Breast epithelium (tissue), 3 donors: ENCODE measurements at regions not wholly inside any gene's neighbourhood (a gene's known extent, or its start where the extent isn't known, plus 50 kb on each side); places are given as distances from the start of the nearest gene placed in this dataset.

Experiments used
- CTCF ChIP-seq, 3 donors: fragments of 450-650 bp; IDR thresholded peaks; one replicate each; pipeline ENCODE4 v1.5.1; 2016 to 2017; ENCODE audit warnings: antibody characterized with exemption in 3 of 3, mild to moderate bottlenecking in 3 of 3, moderate library complexity in 3 of 3
- POLR2A ChIP-seq: fragments of 450-650 bp; IDR thresholded peaks from one replicate; pipeline ENCODE4 v1.6.1; 2016; ENCODE audit warnings: antibody characterized with exemption, mild to moderate bottlenecking, moderate library complexity

GRCh38 chr18:53861185-53861584 is 363.3 kb downstream of the MBD2 start:
- TF ChIP-seq POLR2A (no peak), CTCF (IDR thresholded peaks at IDR 0.05) (no peak)
